ENCODE measurements at regions not wholly inside any gene's neighbourhood (a gene's known extent, or its start where the extent isn't known, plus 50 kb on each side); places are given as distances from the start of the nearest gene placed in this dataset.

DNA sequence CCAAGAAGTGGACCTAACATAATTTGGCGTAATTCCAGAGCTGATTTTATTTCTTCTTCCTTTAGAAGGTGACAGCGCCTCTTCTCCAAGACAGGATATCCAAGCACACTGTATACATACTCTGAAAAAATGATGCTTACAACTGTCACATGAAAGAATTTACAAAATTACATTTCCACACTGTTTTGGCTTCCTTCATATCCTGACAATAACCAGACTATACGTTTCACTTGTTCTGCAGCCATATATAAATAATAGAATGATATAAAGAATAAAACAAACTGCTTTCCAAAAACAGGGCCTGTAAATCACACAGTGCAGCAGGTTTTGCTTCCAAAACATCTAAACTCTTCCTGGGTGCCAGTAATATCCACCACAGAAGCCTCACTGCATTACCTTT, 141.6 kb downstream of the FBXO8 start:
- no peak for TF ChIP-seq CHD2 (IDR thresholded peaks at IDR 0.05; ENCODE audit: low read depth, low read length)
- no peak for TF ChIP-seq ATF1 (CRISPR knock-in tag; IDR thresholded peaks at IDR 0.05)
- TF ChIP-seq ATF1 (tag; IDR thresholded peaks at IDR 0.05) = no peak
- no peak for TF ChIP-seq CEBPB (tag; IDR thresholded peaks at IDR 0.05)
- TF ChIP-seq TEAD4 (IDR thresholded peaks at IDR 0.05; ENCODE audit: low read length) = no peak
- no peak for TF ChIP-seq TEAD4 (CRISPR knock-in tag; IDR thresholded peaks at IDR 0.05; ENCODE audit: borderline replicate concordance)
- TF ChIP-seq, protein P1, sequence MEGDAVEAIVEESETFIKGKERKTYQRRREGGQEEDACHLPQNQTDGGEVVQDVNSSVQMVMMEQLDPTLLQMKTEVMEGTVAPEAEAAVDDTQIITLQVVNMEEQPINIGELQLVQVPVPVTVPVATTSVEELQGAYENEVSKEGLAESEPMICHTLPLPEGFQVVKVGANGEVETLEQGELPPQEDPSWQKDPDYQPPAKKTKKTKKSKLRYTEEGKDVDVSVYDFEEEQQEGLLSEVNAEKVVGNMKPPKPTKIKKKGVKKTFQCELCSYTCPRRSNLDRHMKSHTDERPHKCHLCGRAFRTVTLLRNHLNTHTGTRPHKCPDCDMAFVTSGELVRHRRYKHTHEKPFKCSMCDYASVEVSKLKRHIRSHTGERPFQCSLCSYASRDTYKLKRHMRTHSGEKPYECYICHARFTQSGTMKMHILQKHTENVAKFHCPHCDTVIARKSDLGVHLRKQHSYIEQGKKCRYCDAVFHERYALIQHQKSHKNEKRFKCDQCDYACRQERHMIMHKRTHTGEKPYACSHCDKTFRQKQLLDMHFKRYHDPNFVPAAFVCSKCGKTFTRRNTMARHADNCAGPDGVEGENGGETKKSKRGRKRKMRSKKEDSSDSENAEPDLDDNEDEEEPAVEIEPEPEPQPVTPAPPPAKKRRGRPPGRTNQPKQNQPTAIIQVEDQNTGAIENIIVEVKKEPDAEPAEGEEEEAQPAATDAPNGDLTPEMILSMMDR (IDR thresholded peaks at IDR 0.05 in 2 of 3, conservative IDR thresholded peaks at IDR 0.05 in 1 of 3; ENCODE audit: insufficient read depth in 2 of 3, low read depth in 1 of 3, low read length in 3 of 3) = no peak
- TF ChIP-seq RFX5 (IDR thresholded peaks at IDR 0.05; ENCODE audit: low read depth, low read length) = no peak
- no peak for TF ChIP-seq ZNF217 (CRISPR knock-in tag; IDR thresholded peaks at IDR 0.05)
- TF ChIP-seq ZFP36 (IDR thresholded peaks at IDR 0.05; ENCODE audit: low read depth, low read length, partially characterized antibody) = no peak
- TF ChIP-seq IFI16 (CRISPR knock-in tag; IDR thresholded peaks at IDR 0.05) = no peak
- TF ChIP-seq POLR2AphosphoS5 (IDR thresholded peaks at IDR 0.05; ENCODE audit: control insufficient read depth, insufficient read depth, low read depth, low read length) = no peak
- no peak for TF ChIP-seq KAT8 (IDR thresholded peaks at IDR 0.05; ENCODE audit: low read depth)
- TF ChIP-seq YY1 (IDR thresholded peaks at IDR 0.05; ENCODE audit: borderline replicate concordance in 1 of 3, control insufficient read depth in 1 of 3, extremely low read depth in 1 of 3, insufficient read depth in 3 of 3, insufficient read length in 1 of 3, insufficient replicate concordance in 2 of 3, low read depth in 1 of 3, low read length in 2 of 3) = no peak

Data from K562 (cell line).